NCI-H2171 treated with DMSO at 0.1 percent for 48 hours (cell line): ENCODE measurements at regions not wholly inside any gene's neighbourhood (a gene's known extent, or its start where the extent isn't known, plus 50 kb on each side); places are given as distances from the start of the nearest gene placed in this dataset.
A peak's percentile ranks its signal among the peaks of the same experiment; 100 is the strongest.

Experiments
- DNase-seq: peaks from one replicate; lab custom pipeline; 2025; lab: John Stamatoyannopoulos, UW

GRCh38 chr2:105570757-105571156 is 171.9 kb upstream of the FHL2 start:
- DNase-seq = no peak

GRCh38 chr2:105570326-105570725 is 171.5 kb upstream of the FHL2 start:
- no peak for DNase-seq

GRCh38 chr2:105569606-105570005 is 170.8 kb upstream of the FHL2 start:
- DNase-seq = no peak

- no peak for DNase-seq
Measured at GRCh38 chr2:105567996-105568494, 169.2 kb upstream of the FHL2 start.

- no peak for DNase-seq
Measured at GRCh38 chr2:105563000-105563719, 164.3 kb upstream of the FHL2 start.

- DNase-seq = no peak
Measured at GRCh38 chr2:105561401-105561800, 162.6 kb upstream of the FHL2 start.

GRCh38 chr2:105560157-105560556 is 161.3 kb upstream of the FHL2 start:
- DNase-seq = no peak

GRCh38 chr2:105557021-105557920 is 158.4 kb upstream of the FHL2 start:
- DNase-seq = peak; percentile 45

GRCh38 chr2:105556366-105556765 is 157.5 kb upstream of the FHL2 start:
- DNase-seq = peak; percentile 66

GRCh38 chr2:105554235-105554634 is 155.4 kb upstream of the FHL2 start:
- DNase-seq = no peak

- no peak for DNase-seq
Measured at GRCh38 chr2:105553538-105554196, 154.8 kb upstream of the FHL2 start.

GRCh38 chr2:105546628-105546974 is 147.8 kb upstream of the FHL2 start:
- no peak for DNase-seq

GRCh38 chr2:105545730-105546627 is 147.1 kb upstream of the FHL2 start:
- DNase-seq = peak; percentile 64

- no peak for DNase-seq
Measured at GRCh38 chr2:105544591-105545377, 145.9 kb upstream of the FHL2 start.

GRCh38 chr2:105541189-105542050 is 142.6 kb upstream of the FHL2 start:
- DNase-seq = no peak

- DNase-seq = no peak
Measured at GRCh38 chr2:105540642-105541041, 141.8 kb upstream of the FHL2 start.

- no peak for DNase-seq
Measured at GRCh38 chr2:105539331-105539730, 140.5 kb upstream of the FHL2 start.

GRCh38 chr2:105538840-105539239 is 140.0 kb upstream of the FHL2 start:
- no peak for DNase-seq

GRCh38 chr2:105537920-105538319 is 139.1 kb upstream of the FHL2 start:
- peak; percentile 18 for DNase-seq

GRCh38 chr2:105537466-105537865 is 138.6 kb upstream of the FHL2 start:
- DNase-seq = peak; percentile 18
